Right atrium auricular region (tissue), 2 donors: ENCODE measurements at regions not wholly inside any gene's neighbourhood (a gene's known extent, or its start where the extent isn't known, plus 50 kb on each side); places are given as distances from the start of the nearest gene placed in this dataset.

ENCODE experiments used
- DNase-seq: peaks from one replicate; pipeline ENCODE4 v3.0.0-alpha.2; 2019; ENCODE audit warnings: low spot score
- H3K27ac ChIP-seq, 2 donors: fragments of 200-600 bp; sonication (generic); 1 replicate in 1 of 2; 2 replicates in 1 of 2; pipeline ENCODE4 v1.5.1; 2016 to 2019
- H3K27me3 ChIP-seq, 2 donors: fragments of 200-600 bp; sonication (generic); one replicate each; pipeline versions ENCODE4 v1.5.1 to v1.6.0; 2017 to 2019
- H3K36me3 ChIP-seq: fragments of 200-600 bp; sonication (generic); one replicate; pipeline ENCODE4 v1.5.1; 2016
- H3K4me1 ChIP-seq, 2 donors: fragments of 200-600 bp; sonication (generic); one replicate each; pipeline versions ENCODE4 v1.5.1 to v1.6.0; 2017 to 2019
- H3K4me3 ChIP-seq, 2 donors: fragments of 200-600 bp; sonication (generic); 1 replicate in 1 of 2; 2 replicates in 1 of 2; pipeline ENCODE4 v1.5.1; 2017 to 2019; ENCODE audit warnings: mild to moderate bottlenecking in 1 of 2, moderate library complexity in 1 of 2
- H3K9me3 ChIP-seq, 2 donors: fragments of 200-600 bp; sonication (generic); one replicate each; pipeline ENCODE4 v1.5.1; 2019
- TF ChIP-seq, protein P1 (sequence below), 2 donors: fragments of 200-600 bp; sonication (generic); IDR thresholded peaks; one replicate each; pipeline ENCODE4 v1.5.1; 2019; ENCODE audit warnings: antibody characterized with exemption in 2 of 2

DNA sequence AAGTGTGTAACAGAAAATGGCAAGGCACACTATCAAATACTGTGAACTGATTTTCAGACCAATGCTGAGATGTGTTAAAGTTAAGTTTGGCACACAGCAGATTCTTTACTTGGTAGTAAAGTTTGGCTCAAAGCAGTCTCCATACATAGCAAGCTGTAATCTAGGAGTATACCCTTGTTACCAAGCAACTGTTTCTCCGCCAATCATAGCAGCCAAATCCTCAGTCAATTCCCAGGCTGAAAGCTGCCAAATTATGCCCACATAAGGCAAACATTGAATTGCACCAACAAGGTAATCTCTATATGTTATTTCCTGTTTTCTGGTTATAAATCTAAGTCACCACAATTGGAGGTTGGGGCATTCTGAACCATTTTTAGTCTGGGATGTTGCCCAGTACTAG lies 345.7 kb downstream of the DEPDC1B start:
- H3K9me3 ChIP-seq, result no peaks in the 10 kb centered on the region
- H3K4me3 ChIP-seq, result no peak overlapping the region
- TF ChIP-seq, protein P1, sequence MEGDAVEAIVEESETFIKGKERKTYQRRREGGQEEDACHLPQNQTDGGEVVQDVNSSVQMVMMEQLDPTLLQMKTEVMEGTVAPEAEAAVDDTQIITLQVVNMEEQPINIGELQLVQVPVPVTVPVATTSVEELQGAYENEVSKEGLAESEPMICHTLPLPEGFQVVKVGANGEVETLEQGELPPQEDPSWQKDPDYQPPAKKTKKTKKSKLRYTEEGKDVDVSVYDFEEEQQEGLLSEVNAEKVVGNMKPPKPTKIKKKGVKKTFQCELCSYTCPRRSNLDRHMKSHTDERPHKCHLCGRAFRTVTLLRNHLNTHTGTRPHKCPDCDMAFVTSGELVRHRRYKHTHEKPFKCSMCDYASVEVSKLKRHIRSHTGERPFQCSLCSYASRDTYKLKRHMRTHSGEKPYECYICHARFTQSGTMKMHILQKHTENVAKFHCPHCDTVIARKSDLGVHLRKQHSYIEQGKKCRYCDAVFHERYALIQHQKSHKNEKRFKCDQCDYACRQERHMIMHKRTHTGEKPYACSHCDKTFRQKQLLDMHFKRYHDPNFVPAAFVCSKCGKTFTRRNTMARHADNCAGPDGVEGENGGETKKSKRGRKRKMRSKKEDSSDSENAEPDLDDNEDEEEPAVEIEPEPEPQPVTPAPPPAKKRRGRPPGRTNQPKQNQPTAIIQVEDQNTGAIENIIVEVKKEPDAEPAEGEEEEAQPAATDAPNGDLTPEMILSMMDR (IDR thresholded peaks at IDR 0.05), result no peak
- no peaks in the 10 kb centered on the region for H3K36me3 ChIP-seq
- no peaks in the 10 kb centered on the region for H3K27me3 ChIP-seq
- no peak for DNase-seq
- no peak overlapping the region for H3K27ac ChIP-seq
- no peaks in the 10 kb centered on the region for H3K4me1 ChIP-seq

DNA sequence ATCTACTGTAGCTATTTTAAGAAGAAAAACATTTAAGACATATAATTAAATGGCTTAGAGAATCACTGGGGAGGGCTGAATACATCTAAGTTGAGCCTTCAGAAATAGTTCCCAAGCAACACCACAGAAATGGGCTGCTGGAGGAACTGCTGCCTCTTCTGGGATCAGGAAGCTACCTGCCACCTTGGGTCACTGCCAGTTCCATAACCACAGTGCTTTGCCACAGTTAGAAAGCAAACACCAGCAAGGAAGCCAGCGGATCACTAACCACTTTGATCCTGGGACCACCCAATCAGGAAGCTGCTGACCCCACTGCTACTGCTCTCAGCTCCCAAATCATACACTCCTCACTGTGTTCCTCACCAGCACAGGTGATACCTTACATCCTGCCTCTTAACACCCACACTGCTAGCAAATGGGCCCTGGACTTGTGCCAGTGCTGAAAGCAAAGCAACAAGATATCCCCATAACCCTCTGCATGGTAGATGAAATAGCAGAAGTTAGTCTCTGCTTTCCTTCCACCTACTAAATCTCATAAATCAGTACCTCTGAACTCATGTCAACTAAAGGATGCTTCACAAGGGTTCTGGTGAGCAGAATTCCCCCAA lies 346.9 kb downstream of the DEPDC1B start:
- H3K36me3 ChIP-seq, result no peaks in the 10 kb centered on the region
- TF ChIP-seq, protein P1 (IDR thresholded peaks at IDR 0.05), result no peak
- no peaks in the 10 kb centered on the region for H3K4me1 ChIP-seq
- H3K9me3 ChIP-seq, result no peaks in the 10 kb centered on the region
- DNase-seq, result no peak
- no peak overlapping the region for H3K4me3 ChIP-seq
- no peak overlapping the region for H3K27ac ChIP-seq
- H3K27me3 ChIP-seq, result no peaks in the 10 kb centered on the region

DNA sequence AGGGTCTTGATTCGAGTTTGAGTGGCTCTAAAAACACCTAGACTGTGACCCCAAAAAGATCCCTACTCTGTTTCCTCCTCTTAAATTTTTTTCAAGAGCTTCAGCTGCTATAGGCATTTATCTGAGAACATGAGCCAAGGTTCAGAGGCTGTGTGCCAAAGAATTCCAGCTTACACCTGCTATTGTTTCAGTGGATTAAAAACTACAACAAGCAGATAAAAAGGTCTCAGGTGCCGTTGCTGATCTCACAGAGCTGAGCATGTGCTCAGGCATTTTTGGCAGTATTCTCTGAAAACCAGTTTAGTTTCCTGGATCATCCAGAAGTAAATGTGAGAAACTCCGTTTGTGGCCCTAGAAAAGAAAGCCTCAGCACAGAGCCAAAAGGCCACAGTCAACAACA lies 349.2 kb downstream of the DEPDC1B start:
- TF ChIP-seq, protein P1 (IDR thresholded peaks at IDR 0.05), result no peak
- no peaks in the 10 kb centered on the region for H3K9me3 ChIP-seq
- no peak overlapping the region for H3K4me3 ChIP-seq
- H3K27me3 ChIP-seq, result no peaks in the 10 kb centered on the region
- no peak overlapping the region for H3K27ac ChIP-seq
- no peak for DNase-seq
- H3K36me3 ChIP-seq, result no peaks in the 10 kb centered on the region
- H3K4me1 ChIP-seq, result no peaks in the 10 kb centered on the region

DNA sequence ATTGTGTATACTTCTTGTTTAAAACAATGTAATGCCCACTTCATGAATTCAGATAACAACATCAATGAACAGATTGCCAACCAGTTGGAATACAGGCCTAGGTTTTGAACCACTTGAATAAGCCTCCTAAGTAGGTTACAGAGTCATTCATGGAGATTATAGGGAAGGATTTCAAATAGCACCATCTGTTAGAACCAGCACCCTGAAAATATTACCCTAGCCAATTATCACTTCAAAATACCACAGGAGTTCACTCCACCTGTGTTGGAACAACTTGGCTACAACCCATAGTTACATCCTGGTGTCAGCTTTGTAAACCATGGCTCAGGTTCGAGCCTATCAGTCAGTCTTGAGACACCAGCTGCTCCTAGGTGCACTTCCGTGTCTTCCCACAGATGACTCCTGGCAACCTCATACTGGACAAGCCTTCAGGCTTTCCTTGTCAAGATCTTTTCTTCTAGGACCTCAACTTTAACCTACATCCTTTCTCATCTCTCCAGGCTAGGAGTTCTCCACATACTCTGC lies 350.0 kb downstream of the DEPDC1B start:
- Histone ChIP-seq H3K4me3 (no peak overlapping the region), H3K27ac (no peak overlapping the region), H3K4me1 (no peaks in the 10 kb centered on the region), H3K27me3 (no peaks in the 10 kb centered on the region), H3K36me3 (no peaks in the 10 kb centered on the region), H3K9me3 (no peaks in the 10 kb centered on the region)
- TF ChIP-seq, protein P1 (IDR thresholded peaks at IDR 0.05), result no peak
- DNase-seq, result no peak

DNA sequence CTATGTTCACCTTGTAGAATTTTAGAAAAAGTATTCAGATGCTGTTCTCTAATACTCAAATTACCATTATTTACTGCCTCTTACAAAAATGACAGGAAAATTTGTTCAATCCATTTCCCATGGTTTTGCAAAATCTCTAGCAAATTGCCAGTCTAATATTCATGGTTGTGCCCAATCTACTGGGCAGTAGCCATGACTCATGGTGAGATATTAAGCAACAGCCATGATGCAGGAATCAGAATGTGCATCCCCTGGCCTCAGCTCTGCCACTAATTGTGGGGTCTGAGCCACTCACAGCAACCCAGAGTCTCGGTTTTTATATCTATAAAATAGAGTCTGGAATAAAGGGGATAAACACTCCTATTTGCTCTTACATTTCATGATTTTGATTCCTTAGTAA lies 353.6 kb downstream of the DEPDC1B start:
- Histone ChIP-seq H3K36me3 (no peaks in the 10 kb centered on the region), H3K4me3 (no peak overlapping the region), H3K4me1 (no peaks in the 10 kb centered on the region), H3K27ac (no peak overlapping the region), H3K9me3 (no peaks in the 10 kb centered on the region), H3K27me3 (no peaks in the 10 kb centered on the region)
- DNase-seq, result no peak
- TF ChIP-seq, protein P1 (IDR thresholded peaks at IDR 0.05), result no peak

DNA sequence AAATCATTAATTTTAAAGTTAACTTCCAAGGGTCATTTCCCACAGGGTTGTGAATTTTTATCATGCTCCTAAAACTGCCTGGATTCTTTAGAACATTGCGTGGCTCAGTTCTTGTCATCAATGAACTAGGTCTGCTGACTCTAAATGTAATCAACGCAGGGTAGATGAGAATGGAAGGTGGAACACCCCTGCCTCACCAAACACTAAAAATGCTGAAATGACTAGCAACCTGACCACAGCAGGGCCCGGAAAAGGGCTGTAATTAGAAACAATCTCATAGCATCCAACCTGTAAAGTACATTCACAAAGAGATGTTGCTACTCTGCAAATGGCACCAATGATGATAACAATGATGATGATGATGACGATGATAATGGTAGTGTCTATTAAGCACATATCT lies 356.9 kb downstream of the DEPDC1B start:
- Histone ChIP-seq H3K4me1 (no peaks in the 10 kb centered on the region), H3K36me3 (no peaks in the 10 kb centered on the region), H3K27ac (no peak overlapping the region), H3K27me3 (no peaks in the 10 kb centered on the region), H3K4me3 (no peak overlapping the region), H3K9me3 (no peaks in the 10 kb centered on the region)
- TF ChIP-seq, protein P1 (IDR thresholded peaks at IDR 0.05), result no peak
- DNase-seq, result no peak
